Choroid plexus epithelial cell (primary cell): ENCODE measurements at regions not wholly inside any gene's neighbourhood (a gene's known extent, or its start where the extent isn't known, plus 50 kb on each side); places are given as distances from the start of the nearest gene placed in this dataset.

Experiments used
- DNase-seq: peaks from one replicate; pipeline ENCODE4 v3.0.0-alpha.2; 2010; ENCODE audit warnings: low read depth
- H3K4me3 ChIP-seq: 2 replicates; pipeline ENCODE4 v1.5.1; 2011; ENCODE audit warnings: low read depth, mild to moderate bottlenecking, control low read depth, low read length, moderate library complexity
- TF ChIP-seq, protein P1 (sequence below): conservative IDR thresholded peaks from 2 replicates; pipeline ENCODE4 v1.5.1; 2011; ENCODE audit warnings: low read depth, mild to moderate bottlenecking, control low read depth, inconsistent platforms, low read length, moderate library complexity

DNA sequence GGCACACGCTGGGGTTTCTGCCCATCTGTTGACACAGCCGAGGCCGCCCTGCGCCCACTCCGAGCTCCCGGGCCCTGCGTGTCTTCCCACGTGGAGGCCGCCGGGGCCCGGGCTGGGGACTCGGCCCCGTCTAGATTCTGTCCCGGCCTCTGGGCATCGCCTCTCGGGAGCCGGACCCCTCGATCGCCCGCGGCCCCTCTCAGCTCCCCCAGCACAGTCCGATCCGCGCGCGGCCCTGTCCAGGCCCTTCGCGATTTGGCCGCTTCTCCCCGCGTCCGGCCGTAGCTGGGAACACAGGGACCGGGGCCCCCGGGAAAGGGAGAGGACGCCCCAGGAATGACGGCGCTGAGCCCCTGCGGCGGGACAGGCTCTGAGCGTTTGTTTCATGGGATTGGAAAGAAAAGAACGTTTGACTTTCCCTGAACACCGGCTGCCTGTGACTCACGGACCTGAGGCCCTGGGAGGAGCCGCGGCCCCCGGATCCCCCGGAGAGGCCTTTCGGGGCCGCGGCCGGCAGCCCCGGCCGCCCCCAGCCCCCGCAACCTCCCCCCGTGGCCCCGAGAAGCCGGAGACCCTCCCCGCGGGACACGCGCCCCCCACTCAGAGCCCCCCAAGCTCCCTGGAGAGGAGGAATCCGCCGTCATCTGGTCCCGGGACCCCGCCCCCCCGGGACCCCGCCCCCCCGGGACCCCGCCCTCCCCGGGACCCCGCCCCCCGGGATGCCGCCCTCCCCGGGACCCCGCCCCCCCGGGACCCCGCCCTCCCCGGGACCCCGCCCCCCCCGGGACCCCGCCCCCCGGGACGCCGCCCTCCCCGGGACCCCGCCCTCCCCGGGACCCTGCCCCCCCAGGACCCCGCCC is 62.7 kb upstream of the CTDP1 start:
- DNase-seq: peak; percentile 22
- peak overlapping the region; percentile 38 for H3K4me3 ChIP-seq
- TF ChIP-seq, protein P1, sequence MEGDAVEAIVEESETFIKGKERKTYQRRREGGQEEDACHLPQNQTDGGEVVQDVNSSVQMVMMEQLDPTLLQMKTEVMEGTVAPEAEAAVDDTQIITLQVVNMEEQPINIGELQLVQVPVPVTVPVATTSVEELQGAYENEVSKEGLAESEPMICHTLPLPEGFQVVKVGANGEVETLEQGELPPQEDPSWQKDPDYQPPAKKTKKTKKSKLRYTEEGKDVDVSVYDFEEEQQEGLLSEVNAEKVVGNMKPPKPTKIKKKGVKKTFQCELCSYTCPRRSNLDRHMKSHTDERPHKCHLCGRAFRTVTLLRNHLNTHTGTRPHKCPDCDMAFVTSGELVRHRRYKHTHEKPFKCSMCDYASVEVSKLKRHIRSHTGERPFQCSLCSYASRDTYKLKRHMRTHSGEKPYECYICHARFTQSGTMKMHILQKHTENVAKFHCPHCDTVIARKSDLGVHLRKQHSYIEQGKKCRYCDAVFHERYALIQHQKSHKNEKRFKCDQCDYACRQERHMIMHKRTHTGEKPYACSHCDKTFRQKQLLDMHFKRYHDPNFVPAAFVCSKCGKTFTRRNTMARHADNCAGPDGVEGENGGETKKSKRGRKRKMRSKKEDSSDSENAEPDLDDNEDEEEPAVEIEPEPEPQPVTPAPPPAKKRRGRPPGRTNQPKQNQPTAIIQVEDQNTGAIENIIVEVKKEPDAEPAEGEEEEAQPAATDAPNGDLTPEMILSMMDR: no peak

DNA sequence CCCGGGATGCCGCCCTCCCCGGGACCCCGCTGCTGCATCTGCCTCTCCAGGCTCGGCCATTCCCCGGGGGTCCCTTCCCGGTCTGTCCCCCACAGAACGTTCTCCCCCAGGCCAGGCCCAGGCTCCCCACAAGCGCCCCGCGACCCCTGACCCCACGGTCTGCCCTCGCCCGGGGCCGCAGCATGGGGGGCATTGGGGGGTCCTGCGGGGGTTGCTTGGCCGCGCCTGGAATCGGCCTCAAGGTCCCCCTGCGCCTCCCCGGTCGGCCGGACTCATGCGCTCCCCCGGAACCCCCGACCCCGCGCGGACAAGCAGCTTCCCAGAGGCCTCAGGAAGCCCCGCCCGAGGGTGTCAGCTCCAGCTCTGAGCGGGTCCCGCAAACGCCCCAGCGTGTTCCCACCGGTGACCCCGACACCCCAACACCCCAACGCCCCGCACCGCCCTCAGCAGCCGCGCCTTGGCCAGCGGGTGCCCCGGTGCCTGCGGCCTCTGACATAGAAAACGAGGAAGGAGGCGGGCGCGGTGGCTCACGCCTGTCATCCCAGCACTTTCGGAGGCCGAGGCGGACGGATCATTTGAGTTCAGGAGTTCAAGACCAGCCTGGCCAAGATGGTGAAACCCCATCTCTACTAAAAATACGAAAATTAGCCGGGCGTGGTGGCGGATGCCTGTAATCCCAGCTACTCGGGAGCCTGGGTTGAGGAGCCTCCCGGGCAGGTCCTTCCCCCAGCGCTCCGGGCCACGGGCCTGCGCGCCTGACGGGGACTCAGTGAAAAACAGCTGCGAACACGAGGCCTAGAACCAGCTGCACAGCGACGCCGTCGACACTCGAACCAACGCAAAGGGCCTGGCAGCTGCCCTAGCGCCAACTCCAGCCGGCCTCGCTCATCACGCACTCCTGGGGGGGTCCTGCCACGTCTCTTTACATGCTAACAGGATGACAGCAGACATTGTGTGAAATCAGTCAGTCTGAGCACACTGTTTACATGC is 61.8 kb upstream of the CTDP1 start:
- no peak overlapping the region for H3K4me3 ChIP-seq
- no peak for DNase-seq
- TF ChIP-seq, protein P1: no peak

DNA sequence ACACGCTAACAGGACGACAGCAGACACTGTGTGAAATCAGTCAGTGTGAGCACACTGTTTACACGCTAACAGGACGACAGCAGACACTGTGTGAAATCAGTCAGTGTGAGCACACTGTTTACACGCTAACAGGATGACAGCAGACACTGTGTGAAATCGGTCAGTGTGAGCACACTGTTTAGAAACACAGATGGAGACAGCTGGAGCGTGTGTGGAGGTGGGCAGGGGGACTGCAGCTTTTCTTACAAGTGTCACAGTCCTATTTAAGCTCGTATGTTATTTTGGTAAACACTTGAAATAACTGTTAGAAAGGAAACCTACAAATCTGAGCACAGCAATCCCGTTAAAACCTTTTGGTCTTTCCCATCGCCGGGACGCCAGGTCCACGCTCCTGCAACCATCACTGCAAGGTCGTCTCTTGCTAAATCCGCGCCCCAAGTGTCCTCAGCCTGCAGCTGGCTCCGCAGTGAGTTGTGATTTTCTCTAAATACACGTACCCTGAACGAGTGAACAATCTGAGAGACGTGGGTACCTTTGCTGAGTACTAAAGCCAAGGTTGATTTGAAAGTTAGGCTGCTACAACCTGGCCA is 58.9 kb upstream of the CTDP1 start:
- H3K4me3 ChIP-seq: no peak overlapping the region
- no peak for DNase-seq
- TF ChIP-seq, protein P1: no peak

DNA sequence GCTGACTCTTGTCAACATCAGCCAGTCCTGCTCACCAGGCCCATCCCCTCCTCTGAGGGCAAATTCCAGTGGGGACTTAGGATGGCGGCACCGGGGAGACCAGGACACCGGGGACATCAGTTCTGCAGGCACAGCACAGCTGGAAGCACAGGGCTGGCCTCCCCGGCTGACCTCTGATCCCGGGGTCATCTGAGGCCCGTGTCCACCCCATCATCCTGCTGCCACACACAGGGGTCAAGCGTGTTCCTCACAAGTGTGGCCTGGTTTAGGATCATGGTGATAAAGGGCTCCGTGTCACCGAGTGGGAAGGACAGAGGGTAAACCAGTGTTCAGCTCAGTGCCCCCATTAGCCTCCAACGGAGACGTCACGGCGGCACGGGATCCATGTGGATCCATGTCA is 58.1 kb upstream of the CTDP1 start:
- TF ChIP-seq, protein P1: no peak
- no peak for DNase-seq
- H3K4me3 ChIP-seq: no peak overlapping the region

DNA sequence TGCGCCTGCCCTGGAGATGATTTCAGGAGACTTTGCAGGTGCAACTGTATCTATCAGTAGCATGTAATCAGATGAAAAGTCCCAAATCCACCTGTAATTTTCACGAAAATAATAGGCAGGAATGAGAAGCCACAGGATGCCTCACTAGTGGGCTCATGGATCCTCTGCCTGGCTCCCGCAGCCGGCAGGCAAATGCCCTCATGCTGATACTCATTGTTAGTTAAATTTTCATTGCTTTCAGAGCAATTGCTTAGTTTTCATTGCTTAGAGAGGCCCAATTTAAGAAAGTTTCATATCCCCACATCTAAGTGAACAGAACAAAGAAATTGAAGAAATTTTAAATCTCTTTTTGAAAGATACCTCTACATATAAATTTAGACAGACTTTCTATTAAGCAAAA is 57.6 kb upstream of the CTDP1 start:
- no peak overlapping the region for H3K4me3 ChIP-seq
- TF ChIP-seq, protein P1: no peak
- DNase-seq: no peak

DNA sequence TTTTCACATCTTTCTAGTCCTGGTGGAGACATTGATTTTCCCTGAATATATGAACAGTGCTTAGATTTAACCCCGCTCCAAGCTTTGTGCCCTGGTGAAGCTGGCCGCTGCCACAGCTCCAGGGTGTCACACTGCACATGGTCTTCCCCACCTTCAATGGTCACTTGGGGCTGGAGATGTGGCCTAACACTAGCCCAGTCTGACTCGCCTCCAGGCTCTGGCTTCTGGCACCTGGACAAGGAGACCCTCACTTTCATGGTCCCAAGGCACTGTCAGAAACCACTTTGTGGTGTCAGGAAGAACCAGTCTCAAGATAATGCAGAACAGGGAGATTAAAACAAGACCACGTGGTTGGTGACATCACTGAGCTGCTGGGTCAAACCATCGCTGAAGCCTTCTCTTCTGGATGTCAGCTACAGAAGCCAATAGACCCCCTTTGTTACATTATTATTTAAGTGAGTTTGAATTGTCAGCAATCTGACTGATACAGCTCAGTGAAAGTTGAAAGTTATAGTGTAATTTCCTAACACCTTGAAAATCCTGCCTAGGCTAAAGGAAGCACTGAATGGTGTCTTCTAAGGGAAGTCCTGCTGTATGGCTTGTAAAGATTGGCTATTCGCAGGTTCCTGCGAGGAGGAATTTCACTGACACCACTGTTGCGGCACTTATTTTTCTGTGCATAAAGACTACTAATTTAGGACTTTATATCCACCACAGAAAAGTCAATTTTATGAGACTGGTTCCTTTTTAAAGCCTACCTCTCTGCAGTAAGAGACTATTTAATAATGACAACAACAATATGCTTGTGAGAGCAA is 55.0 kb upstream of the CTDP1 start:
- H3K4me3 ChIP-seq: no peak overlapping the region
- DNase-seq: no peak
- TF ChIP-seq, protein P1: no peak
